ENCODE measurements at regions not wholly inside any gene's neighbourhood (a gene's known extent, or its start where the extent isn't known, plus 50 kb on each side); places are given as distances from the start of the nearest gene placed in this dataset.

GRCh38 chr4:181753207-181753606, 490.0 kb upstream of the TENM3 start:
- Mint-ChIP-seq H3K27me3 (peaks cover 4% of the 10 kb centered on the region), H3K4me1 (ENCODE audit: low read depth) (no peaks in the 10 kb centered on the region), H3K36me3 (ENCODE audit: insufficient read depth) (no peaks in the 10 kb centered on the region), H3K9me3 (ENCODE audit: low read depth) (no peaks in the 10 kb centered on the region), H3K4me3 (ENCODE audit: low read depth) (no peak overlapping the region), H3K27ac (no peak overlapping the region)
- TF ChIP-seq CTCF (IDR thresholded peaks at IDR 0.05; ENCODE audit: unreplicated experiment): no peak
- no peak for DNase-seq (ENCODE audit: low spot score, unreplicated experiment)

- H3K4me3 Mint-ChIP-seq (ENCODE audit: low read depth): no peak overlapping the region
- no peaks in the 10 kb centered on the region for H3K36me3 Mint-ChIP-seq (ENCODE audit: insufficient read depth)
- no peak for DNase-seq (ENCODE audit: low spot score, unreplicated experiment)
- H3K27me3 Mint-ChIP-seq: peaks cover 4% of the 10 kb centered on the region
- no peak overlapping the region for H3K27ac Mint-ChIP-seq
- no peaks in the 10 kb centered on the region for H3K4me1 Mint-ChIP-seq (ENCODE audit: low read depth)
- no peaks in the 10 kb centered on the region for H3K9me3 Mint-ChIP-seq (ENCODE audit: low read depth)
- TF ChIP-seq CTCF (IDR thresholded peaks at IDR 0.05; ENCODE audit: unreplicated experiment): no peak
Measured at GRCh38 chr4:181755846-181756245, 487.4 kb upstream of the TENM3 start.

- H3K9me3 Mint-ChIP-seq (ENCODE audit: low read depth): no peaks in the 10 kb centered on the region
- DNase-seq (ENCODE audit: low spot score, unreplicated experiment): no peak
- no peak for TF ChIP-seq CTCF (IDR thresholded peaks at IDR 0.05; ENCODE audit: unreplicated experiment)
- H3K4me3 Mint-ChIP-seq (ENCODE audit: low read depth): no peak overlapping the region
- peaks cover 4% of the 10 kb centered on the region for H3K27me3 Mint-ChIP-seq
- H3K36me3 Mint-ChIP-seq (ENCODE audit: insufficient read depth): no peaks in the 10 kb centered on the region
- no peak overlapping the region for H3K27ac Mint-ChIP-seq
- no peaks in the 10 kb centered on the region for H3K4me1 Mint-ChIP-seq (ENCODE audit: low read depth)
Measured at GRCh38 chr4:181756451-181757095, 486.6 kb upstream of the TENM3 start.

- no peaks in the 10 kb centered on the region for H3K4me1 Mint-ChIP-seq (ENCODE audit: low read depth)
- no peaks in the 10 kb centered on the region for H3K36me3 Mint-ChIP-seq (ENCODE audit: insufficient read depth)
- no peak for DNase-seq (ENCODE audit: low spot score, unreplicated experiment)
- no peak overlapping the region for H3K4me3 Mint-ChIP-seq (ENCODE audit: low read depth)
- peaks cover 4% of the 10 kb centered on the region for H3K27me3 Mint-ChIP-seq
- no peak overlapping the region for H3K27ac Mint-ChIP-seq
- no peaks in the 10 kb centered on the region for H3K9me3 Mint-ChIP-seq (ENCODE audit: low read depth)
- no peak for TF ChIP-seq CTCF (IDR thresholded peaks at IDR 0.05; ENCODE audit: unreplicated experiment)
Measured at GRCh38 chr4:181757098-181757497, 486.1 kb upstream of the TENM3 start.

GRCh38 chr4:181757910-181758660, 485.1 kb upstream of the TENM3 start:
- no peak for TF ChIP-seq CTCF (IDR thresholded peaks at IDR 0.05; ENCODE audit: unreplicated experiment)
- no peak for DNase-seq (ENCODE audit: low spot score, unreplicated experiment)
- Mint-ChIP-seq H3K9me3 (ENCODE audit: low read depth) (no peaks in the 10 kb centered on the region), H3K27ac (no peak overlapping the region), H3K4me1 (ENCODE audit: low read depth) (no peaks in the 10 kb centered on the region), H3K4me3 (ENCODE audit: low read depth) (no peak overlapping the region), H3K36me3 (ENCODE audit: insufficient read depth) (no peaks in the 10 kb centered on the region), H3K27me3 (peaks cover 4% of the 10 kb centered on the region)
